Hematopoietic multipotent progenitor cell treated with erythropoietin and hydrocortisone succinate and interleukin-3 and kit ligand, for 4 days (in vitro differentiated cells): ENCODE measurements at regions not wholly inside any gene's neighbourhood (a gene's known extent, or its start where the extent isn't known, plus 50 kb on each side); places are given as distances from the start of the nearest gene placed in this dataset.
A peak's percentile ranks its signal among the peaks of the same experiment; 100 is the strongest.
"Not testable (repeated sequence)": the region's sequence is repeated elsewhere in the genome, so short reads cannot be mapped to it uniquely, and the experiment has no call there.

Experiments used
- DNase-seq: peaks from one replicate; pipeline ENCODE4 v3.0.0-alpha.2; 2015

DNA sequence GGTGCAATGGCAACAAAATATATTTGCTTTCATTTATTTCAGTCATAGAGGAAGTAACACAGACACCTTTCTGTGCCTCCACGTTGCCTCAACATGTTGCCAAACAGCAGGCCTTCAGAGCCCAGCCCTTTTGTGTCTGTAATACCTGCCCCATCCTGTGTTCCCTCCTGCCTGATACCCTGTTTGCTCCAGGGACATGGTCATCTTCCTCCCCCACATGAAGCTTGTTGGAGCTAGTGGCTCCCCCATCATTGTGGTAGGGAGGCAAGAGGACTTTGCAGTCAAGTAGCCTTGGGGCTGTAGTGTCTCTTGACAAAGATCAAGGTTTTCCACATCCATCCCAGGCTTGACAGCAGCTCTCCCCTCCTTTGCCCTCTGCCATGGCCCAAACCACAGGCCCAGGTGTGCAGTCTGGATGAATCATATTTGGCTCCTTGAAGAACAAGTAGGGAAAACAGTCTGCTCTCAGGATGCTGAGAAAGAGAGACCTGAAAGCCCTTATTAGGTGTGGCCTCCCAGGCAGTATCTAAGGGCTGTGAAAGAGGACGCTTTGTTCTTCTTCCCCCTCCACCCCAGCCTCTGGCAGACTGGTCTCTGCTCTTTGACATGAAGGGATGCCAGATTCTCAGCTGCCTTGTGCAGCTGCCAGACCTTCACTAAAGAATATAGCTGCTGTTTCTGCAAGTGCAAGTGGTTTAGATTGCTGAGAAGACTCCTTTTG lies 329.0 kb downstream of the C12orf75 start:
- DNase-seq = no peak

DNA sequence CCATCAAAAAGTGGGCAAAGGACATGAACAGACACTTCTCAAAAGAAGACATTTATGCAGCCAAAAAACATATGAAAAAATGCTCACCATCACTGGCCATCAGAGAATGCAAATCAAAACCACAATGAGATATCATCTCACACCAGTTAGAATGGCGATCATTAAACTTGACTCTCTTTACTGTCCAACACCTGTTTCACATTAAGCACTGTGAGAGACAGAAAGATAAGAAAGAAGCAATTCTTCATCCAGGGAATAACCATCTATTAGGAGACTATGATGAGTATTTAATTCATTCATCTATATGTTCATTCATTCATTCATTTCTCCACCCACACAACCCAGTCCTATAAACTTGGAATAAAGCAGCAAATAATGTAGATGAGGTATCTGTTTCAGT lies 334.3 kb downstream of the C12orf75 start:
- not testable (repeated sequence) for DNase-seq

DNA sequence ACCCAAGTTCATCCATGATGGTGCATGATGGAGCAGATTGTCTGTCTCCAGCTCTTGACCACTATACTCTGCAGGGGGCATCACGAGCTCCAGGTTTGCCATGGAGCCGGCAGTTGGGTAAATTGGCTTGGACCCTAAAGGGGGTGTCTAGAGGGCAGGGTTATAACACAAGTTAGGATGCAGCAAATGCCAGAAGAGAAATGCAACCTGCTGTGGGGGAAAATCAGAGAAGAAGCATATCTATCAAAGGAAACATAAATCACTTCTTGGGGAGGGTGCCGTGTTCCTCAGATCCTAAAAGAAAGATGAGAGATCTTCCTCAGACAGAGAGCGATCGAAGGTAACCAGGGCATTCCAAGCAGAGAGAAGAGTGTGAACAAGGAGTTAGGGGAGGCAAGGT lies 334.9 kb downstream of the C12orf75 start:
- no peak for DNase-seq

DNA sequence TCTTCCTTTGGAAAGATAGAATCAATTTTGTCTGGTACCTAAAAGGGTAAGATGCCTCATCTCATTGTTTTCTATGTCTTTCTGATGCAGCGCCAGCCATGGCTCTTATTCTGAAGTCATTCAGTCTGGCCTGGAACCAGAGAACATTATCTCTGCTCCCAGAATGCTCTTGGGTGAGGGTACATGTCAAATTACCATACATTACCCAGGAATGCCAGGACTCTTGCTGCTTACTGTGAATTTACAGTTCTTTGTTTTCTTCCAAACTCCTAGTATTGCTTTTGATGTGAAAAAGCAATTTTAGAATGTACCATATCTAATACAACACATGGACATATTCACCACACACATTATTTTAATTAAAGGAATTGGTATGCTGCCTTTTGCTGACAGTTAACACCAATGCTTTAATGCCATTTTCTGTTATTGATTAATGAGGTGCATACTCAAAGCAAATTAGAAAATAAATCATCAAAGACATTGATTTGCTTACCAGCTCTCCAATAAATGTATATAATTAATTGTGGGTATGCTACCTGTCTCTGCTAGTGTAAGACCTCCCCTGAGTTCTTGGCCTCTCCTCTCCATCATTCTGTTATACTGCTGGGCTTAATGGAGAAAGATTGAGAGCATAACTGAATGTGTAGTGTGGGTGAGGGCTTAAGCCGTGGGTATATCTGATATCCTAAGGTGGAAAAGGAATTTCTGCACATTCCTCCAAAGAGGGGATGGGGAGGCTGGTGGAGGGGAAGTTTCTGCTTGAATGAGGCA lies 337.7 kb downstream of the C12orf75 start:
- DNase-seq = no peak

DNA sequence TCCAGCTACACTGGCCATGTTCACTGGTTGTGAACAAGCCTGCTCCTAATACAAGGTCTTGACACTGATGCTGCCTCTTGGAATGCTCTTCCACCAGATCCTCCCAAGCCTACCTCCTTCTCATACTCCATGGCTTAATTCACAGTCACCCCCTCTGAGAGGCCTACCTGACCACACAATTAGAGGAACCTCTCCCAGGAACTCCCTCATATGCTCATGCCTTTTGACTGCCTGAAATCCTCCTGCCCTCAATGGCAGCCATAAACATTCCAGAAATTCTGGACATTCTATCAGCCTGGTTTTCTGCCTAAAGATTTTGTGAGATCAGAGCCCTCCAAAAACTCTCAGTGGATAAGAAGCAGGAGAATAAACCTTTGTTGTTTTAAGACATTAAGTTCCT lies 340.2 kb downstream of the C12orf75 start:
- DNase-seq = no peak

DNA sequence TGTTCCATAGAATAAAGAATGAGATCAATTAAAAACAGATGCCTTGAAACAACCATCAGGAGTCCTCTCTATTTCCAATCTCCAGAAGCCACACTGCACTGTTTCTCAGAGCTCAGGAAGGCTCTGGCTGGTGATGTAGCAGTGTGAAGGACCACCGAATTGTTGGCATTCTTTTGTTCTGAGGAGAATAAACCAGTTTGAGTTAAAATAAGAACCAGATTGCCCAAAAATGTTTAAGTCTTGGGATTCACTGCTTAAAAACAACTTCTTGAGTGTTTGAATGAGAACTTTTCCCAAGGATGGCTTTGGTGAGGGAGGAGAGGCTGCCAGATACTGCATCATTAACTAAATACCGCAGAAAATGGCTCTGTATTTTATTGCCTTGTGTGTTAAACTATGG lies 341.2 kb downstream of the C12orf75 start:
- DNase-seq = no peak

DNA sequence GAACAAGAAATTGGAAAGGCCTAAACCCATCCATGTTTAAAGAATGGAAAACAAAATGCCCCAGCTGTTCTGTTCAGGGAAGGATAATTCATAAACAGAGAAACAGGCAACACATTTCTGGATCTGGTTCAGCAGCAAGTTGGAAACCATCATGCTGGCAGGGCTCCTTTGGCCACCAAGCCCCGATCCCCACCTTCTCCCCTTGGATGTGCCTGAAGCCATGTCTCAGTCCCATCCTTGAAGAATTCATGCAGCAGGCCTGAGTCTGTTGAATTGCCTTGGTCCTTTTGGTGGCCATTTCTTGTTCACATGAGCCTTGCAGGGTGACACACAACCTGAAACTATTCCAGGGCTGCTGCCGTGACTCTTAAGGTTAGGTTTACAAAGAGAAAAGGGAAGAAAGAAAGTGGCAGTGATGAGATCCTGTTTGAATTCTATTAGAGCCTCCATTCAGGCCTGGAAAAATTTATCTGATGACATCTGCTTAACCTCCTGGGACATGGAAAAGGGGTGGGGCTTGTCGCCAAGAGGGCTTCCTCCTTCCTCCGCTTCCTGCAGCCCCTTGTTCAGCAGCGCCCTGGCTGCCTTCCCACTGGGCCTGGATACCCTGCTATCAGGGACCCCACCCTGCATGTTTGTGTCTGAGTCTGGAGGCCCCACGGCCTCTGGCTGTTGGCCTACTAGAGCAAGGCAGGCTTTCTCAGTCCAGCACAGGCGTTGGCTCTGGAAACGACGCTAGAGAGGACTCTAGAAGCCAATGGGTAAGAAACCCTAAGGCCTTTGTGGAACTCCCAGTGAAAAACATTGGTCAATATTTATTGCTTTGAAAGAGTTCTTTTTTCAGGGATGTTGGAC lies 341.9 kb downstream of the C12orf75 start:
- no peak for DNase-seq

DNA sequence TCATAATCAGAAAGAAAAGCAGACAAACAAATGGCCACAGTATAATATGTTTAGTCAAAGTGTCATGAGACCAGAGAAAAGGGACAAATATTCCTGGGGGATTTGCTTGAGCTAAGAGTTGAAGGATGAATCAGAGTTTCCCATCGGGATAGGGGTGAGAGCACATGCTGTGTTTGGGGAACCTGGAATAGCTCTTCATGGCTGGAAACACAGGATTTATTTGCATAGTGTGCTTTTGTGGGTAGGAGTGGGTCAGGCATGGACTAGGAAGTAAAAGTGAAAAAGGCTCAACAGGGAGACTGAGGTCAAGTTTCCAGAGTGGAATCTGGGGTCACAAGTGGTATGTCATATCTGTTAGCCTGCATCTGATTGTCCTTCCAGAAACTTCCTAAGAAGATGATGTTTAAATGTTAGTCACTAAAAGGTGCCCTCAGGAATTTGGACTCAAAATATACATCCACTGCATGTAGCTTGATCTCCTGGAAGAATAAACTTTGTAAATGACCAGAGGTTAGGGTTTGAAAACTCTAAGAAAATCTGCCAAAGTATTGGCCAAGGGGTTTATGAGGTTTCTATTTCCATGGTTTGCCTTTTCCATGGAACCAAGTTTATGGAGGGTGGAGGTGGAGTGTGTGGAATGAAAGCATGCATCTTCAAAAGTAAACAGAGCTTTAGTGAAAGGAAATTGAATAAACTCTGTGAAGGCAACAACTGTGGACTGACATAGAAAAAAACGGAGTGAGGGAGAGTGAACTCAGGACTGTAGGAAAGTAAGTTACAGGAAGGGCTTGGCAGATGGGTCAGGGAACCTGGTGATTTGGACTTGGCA lies 344.6 kb downstream of the C12orf75 start:
- DNase-seq = no peak

DNA sequence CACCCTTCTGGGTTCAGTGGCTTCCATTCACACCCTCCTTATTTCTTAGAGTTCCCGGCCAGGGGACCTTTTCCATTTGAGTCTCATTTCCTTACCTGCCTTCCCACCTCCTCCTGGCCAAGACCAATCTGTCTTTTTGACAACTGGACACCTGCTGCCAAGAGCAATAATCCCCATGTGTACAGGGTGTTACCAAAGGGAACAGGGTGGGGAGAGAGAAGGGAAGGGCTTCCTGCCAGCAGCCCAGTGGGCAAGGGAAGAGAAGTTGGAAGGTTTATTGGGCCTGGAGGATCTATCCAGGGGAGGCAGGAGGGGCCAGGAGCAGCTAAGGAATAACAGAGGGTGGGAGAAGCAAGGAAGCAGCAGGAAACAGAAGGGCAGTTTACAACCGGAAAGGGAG lies 346.2 kb downstream of the C12orf75 start:
- no peak for DNase-seq

DNA sequence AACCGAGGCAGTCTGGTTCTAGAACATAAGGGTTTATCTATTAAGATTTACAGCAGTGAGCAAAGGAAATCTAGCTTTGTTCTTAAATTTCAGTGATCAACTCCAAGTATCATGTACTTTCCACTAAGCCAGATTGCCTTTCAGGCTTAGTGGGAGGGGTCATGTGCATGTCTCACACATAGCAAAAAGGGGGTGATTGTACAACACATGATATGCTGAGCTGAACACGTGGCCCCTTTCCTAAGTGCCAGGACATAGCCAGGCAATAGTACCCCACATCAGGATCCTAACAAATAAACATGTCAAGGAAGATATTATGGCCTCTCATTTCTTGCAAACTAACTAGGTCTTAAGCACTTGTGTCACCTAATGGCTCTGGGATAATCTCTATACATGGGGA lies 347.2 kb downstream of the C12orf75 start:
- DNase-seq = no peak

DNA sequence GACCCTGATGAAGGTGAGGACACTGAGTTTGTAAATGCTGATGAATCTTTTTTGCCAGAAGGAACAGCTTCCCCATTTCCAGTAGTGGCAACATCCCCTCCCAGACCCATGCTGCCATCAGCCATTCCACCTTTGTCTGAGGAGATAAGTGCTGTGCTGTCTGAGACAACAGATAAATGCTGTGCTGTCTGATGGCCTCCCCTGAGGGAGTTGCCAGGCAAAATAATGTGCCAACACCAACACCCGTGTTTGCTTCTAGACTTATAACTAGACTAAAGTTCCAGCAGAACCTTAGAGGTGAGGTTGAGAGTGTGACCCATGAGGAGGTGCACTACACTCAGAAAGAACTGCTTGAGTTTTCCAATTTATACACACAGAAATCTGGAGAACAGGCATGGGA lies 349.5 kb downstream of the C12orf75 start:
- DNase-seq = no peak

DNA sequence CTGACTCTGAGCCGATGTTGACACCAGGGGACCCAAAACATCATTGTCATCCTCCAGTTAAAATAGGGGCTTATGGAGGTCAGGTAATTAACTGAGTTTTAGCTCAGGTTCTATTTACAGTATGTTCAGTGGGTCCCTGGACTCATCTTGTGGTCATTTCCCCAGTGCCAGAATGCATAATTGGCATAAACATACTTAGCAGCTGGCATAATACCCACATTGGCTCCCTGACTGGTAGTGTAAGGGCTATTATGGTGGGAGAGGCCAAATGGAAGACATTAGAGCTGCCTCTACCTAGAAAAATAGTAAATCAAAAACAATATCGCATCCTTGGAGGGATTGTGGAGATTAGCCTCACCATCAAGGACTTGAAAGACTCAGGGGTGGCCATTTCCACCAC lies 350.9 kb downstream of the C12orf75 start:
- no peak for DNase-seq

DNA sequence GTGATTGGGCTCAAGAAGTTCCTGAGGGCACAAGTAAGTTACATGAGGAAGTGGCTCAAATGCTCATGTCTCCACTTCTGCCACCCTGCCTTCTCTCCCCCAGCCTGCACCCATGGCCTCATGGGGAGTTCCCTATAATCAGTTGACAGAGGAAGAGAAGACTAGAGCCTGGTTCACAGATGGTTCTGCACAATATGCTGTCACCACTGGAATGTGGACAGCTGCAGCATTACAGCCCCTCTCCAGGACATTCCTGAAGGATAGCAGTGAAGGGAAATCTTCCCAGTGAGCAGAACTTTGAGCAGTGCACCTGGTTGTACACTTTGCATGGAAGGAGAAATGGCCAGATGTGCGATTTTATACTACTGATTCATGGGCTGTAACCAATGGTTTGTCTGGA lies 352.3 kb downstream of the C12orf75 start:
- DNase-seq = not testable (repeated sequence)

DNA sequence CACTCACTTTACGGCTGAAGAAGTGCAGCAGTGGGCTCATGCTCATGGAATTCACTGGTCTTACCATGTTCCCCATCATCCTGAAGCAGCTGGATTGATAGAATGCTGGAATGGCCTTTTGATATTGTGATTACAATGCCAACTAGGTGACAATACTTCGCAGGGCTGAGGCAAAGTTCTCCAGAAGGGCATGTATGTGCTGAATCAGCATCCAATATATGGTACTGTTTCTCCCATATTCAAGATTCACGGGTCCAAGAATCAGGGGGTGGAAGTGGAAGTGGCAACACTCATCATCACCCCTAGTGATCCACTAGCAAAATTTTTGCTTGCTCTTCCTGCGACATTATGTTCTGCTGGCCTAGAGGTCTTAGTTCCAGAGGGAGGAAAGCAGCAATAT lies 353.3 kb downstream of the C12orf75 start:
- DNase-seq = not testable (repeated sequence)

DNA sequence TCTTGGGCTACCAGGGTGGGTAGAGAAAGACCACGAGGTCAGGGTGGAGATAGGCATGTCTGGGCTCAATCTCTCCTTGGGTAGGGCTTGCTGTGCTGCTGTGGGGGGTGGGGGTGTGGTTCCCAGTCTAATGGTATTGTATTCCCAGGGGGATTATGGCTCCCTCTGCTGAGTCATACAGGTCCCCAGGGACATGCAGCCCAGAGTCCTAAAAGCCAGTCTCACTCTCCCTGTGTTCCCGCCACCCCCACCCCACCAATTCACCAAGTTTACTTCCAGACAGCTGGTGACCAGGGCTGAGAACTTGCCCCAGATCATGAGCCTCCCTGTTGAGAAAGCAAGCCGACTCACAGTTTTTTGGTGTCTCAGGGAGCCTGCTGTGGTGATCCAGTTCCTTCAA lies 367.6 kb downstream of the C12orf75 start:
- no peak for DNase-seq

DNA sequence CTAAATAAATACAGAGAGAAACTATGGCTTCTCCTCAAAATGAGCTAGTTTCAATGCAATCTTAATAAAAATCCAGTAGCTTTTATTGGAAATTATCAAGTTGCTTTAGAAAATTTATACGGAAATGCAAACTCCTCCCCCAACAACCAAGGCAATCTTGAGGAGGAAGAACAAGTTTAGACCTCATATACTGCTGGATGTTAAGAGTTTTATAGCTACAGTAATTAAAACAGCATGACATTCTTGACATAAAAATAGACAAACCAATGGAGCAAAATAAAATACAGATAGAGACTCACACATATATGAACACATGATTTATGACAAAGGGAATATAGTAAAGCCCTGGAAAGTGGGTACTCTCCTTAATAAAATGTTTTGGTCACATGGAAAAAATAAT lies 368.7 kb downstream of the C12orf75 start:
- no peak for DNase-seq

DNA sequence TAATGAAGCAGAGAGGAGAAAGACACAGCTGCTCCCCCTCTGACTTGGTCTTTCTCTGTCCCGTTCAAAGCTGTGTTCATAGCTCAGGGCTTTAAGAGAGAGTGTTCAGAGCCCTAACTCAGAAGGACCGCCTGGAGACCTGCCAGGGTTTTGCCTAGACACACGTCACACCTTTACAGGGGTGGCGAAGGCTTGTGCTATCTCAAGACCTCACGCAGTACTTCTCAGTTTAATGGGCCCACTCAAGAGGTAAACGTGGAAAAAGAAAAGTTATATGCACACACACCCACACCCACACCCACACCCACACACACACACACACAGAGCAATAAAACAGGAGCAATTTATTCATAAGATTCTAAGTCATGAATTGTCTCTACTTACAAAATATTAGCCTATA lies 374.3 kb downstream of the C12orf75 start:
- DNase-seq = no peak

DNA sequence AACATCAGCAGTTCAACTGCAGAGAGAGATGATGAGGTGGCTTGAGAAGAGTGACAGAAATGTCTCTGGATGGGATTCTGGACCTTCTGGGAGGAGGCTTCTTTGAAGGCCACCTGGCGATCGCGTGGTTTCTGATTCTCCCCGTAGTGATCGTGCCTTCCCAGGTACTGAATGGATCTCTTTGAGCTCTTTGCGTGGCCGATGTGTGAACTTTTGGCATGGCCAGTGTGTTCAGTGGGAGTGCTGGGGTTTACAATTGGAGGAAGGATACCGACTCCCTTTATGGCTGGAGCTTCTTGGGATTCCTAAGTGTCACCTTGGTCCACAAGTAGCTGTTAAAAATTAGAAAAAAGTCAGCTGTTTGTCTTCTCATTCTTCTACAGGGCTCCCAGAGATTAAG lies 374.7 kb downstream of the C12orf75 start:
- DNase-seq = no peak

DNA sequence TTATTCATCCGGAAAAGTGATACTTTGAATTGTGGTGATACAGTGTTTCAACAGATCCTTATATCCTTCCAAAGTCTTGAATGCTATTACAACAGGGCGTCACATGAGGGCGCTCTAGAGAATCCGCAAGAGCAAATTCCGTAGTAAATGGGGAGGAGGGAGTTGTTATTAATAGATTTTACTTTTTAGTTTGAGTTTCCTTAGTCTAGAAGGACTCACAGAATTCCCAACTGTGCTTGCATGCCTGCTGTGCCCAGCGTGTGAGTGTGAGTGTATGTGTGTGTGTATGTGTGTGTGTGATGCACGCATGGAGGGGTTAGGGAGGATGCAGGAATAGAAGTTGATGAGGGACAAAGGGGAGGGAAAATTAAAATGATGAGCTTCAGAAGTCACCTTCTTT lies 375.3 kb downstream of the C12orf75 start:
- DNase-seq = peak; percentile 58

DNA sequence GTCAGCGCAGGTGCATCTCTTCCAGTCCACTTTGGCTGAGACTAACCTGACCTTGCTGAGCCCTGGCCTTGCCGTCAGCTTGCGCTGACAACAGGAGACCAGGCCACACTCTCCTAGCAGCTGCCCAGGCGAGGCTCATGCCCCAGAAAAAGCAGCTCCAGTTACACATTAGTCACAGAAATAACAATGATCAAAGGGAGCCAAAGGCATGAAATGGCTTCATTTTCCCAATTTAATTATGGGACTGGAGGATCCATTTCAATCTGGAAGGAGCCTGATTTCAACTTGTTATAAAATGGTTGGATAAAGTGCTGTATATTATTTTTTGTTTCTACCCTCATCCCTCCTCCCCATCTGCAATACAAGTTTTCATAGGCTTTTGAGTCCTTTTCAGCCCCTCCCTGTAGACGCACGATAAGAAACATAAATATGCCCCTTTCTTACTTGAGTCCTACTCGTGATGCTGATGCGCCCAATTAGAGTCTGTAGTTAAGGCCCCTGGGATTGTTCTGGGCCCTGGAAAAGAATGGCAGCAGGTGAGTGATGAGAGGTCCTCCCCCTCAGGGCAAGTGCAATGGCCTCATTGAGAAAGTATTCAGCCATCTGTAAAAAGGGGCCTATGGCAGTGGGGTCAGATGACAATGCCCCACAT lies 376.0 kb downstream of the C12orf75 start:
- DNase-seq = no peak

DNA sequence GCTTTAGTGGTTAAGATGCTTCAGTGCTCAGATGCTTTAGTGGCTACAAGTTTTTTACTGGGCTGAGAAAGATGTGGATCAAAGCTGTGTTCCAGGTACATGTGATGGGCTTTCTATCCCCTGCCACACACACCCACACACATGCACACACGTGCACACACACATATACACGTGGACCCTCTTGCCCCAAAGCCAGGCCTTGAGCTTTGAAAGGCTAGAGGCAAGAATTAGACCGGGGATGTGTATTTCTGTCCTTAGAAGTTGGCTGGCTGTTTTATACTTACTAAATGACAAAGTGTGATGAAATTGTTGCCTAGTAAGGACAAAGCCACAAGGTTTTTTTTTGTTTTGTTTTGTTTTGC lies 376.5 kb downstream of the C12orf75 start:
- DNase-seq = no peak

DNA sequence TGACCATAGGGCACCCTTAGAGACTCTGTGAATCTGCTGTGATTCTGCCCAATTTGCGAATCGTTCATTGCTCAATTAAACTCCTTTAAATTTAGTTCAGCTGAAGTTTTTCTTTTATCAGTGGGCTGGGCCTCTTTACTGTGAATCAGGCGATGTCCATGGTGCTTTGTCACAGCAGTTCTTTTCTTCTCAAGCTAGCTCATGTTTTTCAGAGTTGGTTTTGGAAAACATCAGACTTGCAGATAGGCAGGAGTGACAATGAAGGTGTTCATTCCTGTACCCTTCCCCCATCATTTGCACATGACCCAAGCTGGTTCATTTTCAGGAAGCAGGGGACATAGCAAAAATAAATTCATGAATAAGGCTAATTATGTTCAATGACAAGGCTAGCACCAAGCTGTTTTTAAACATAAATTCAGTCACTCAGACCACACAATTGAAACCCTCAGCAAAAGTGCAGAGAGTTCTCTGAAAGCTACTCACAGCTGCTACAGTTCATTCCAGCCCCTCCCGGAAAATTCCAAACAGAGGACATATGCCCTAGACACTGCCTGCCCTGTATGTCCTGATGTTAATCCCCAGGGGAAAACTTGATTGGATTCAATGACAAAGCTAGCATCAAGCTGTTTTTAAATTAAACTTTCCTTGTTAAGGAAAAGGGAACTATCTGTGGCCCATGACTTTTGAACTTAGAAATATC lies 383.3 kb downstream of the C12orf75 start:
- no peak for DNase-seq
